ENCODE measurements at regions not wholly inside any gene's neighbourhood (a gene's known extent, or its start where the extent isn't known, plus 50 kb on each side); places are given as distances from the start of the nearest gene placed in this dataset.
"Not testable (repeated sequence)": the region's sequence is repeated elsewhere in the genome, so short reads cannot be mapped to it uniquely, and the experiment has no call there.

GRCh38 chr20:53738945-53739798 lies 145.5 kb upstream of the ZNF217 start:
- DNase-seq, result no peak

- DNase-seq, result no peak
These were observed 144.7 kb upstream of the ZNF217 start for GRCh38 chr20:53738039-53738944.

- DNase-seq, result no peak
These were observed 143.9 kb upstream of the ZNF217 start for GRCh38 chr20:53737396-53738038.

- no peak for DNase-seq
These were observed 143.2 kb upstream of the ZNF217 start for GRCh38 chr20:53736757-53737395.

- no peak for DNase-seq
These were observed 142.6 kb upstream of the ZNF217 start for GRCh38 chr20:53736122-53736756.

- no peak for DNase-seq
These were observed 142.0 kb upstream of the ZNF217 start for GRCh38 chr20:53735536-53736050.

- no peak for DNase-seq
These were observed 140.5 kb upstream of the ZNF217 start for GRCh38 chr20:53734006-53734688.

- no peak for DNase-seq
These were observed 138.0 kb upstream of the ZNF217 start for GRCh38 chr20:53731595-53731994.

GRCh38 chr20:53728359-53728758 lies 134.7 kb upstream of the ZNF217 start:
- no peak for DNase-seq

- DNase-seq, result not testable (repeated sequence)
These were observed 133.6 kb upstream of the ZNF217 start for GRCh38 chr20:53727239-53727638.

- DNase-seq, result no peak
These were observed 131.9 kb upstream of the ZNF217 start for GRCh38 chr20:53725575-53725970.

- no peak for DNase-seq
These were observed 130.0 kb upstream of the ZNF217 start for GRCh38 chr20:53723621-53724020.

GRCh38 chr20:53723045-53723444 lies 129.4 kb upstream of the ZNF217 start:
- no peak for DNase-seq

- no peak for DNase-seq
These were observed 128.9 kb upstream of the ZNF217 start for GRCh38 chr20:53722515-53723036.

GRCh38 chr20:53721445-53721963 lies 127.9 kb upstream of the ZNF217 start:
- not testable (repeated sequence) for DNase-seq

GRCh38 chr20:53719171-53719803 lies 125.6 kb upstream of the ZNF217 start:
- not testable (repeated sequence) for DNase-seq

GRCh38 chr20:53718142-53719021 lies 124.7 kb upstream of the ZNF217 start:
- no peak for DNase-seq

GRCh38 chr20:53716395-53716794 lies 122.8 kb upstream of the ZNF217 start:
- DNase-seq, result no peak

GRCh38 chr20:53714524-53714923 lies 120.9 kb upstream of the ZNF217 start:
- no peak for DNase-seq
